Left ventricle myocardium superior (tissue), 1 donor: ENCODE measurements at regions not wholly inside any gene's neighbourhood (a gene's known extent, or its start where the extent isn't known, plus 50 kb on each side); places are given as distances from the start of the nearest gene placed in this dataset.
"Not testable (repeated sequence)": the region's sequence is repeated elsewhere in the genome, so short reads cannot be mapped to it uniquely, and the experiment has no call there.

Source experiments
- ATAC-seq: fragments of 200-7000 bp; cut with Tn5 transposase; one replicate; pipeline ENCODE4 v1.9.1; 2020; ENCODE audit warnings: mild to moderate bottlenecking, moderate library complexity
- DNase-seq: peaks from one replicate; pipeline ENCODE4 v3.0.0-alpha.2; 2020
- intact Hi-C: fragments of 100-400 bp; cut with micrococcal nuclease; formaldehyde crosslinking; loops from one replicate; pipeline ENCODE4 v1.11.0; 2022
- donor health status: DM: no; HTN: yes; CAD: no; lungs with severe emphysema.

GRCh38 chr12:17283563-17283962 is 677.6 kb upstream of the LMO3 start:
- ATAC-seq (no peak), DNase-seq (no peak)
- intact Hi-C loops, result no loop called here

- ATAC-seq, intact Hi-C loops: not testable (repeated sequence)
These were observed 676.2 kb upstream of the LMO3 start for GRCh38 chr12:17282169-17282568.

GRCh38 chr12:17278946-17279345 is 673.0 kb upstream of the LMO3 start:
- DNase-seq, result no peak
- no peak for ATAC-seq
- intact Hi-C loops, result no loop called here

More at GRCh38 chr12:17282169-17282568, 676.2 kb upstream of the LMO3 start:
- not testable (repeated sequence) for DNase-seq

- no peak for ATAC-seq
- no peak for DNase-seq
- intact Hi-C loops, result no loop called here
These were observed 670.2 kb upstream of the LMO3 start for GRCh38 chr12:17276196-17276595.

GRCh38 chr12:17266856-17267255 is 660.9 kb upstream of the LMO3 start:
- ATAC-seq, result no peak
- DNase-seq, result no peak

GRCh38 chr12:17264603-17265002 is 658.6 kb upstream of the LMO3 start:
- intact Hi-C loops, result no loop called here
- no peak for ATAC-seq
- DNase-seq, result no peak

More at GRCh38 chr12:17266856-17267255, 660.9 kb upstream of the LMO3 start:
- intact Hi-C loops, result no loop called here

- ATAC-seq (no peak), DNase-seq (no peak)
- intact Hi-C loops, result no loop called here
These were observed 633.9 kb upstream of the LMO3 start for GRCh38 chr12:17239874-17240273.

GRCh38 chr12:17235996-17236395 is 630.0 kb upstream of the LMO3 start:
- DNase-seq (no peak), ATAC-seq (no peak)
- intact Hi-C loops, result no loop called here

- intact Hi-C loops, result no loop called here
- DNase-seq, result no peak
- ATAC-seq, result no peak
These were observed 610.0 kb upstream of the LMO3 start for GRCh38 chr12:17215759-17216570.

GRCh38 chr12:17214929-17215328 is 609.0 kb upstream of the LMO3 start:
- intact Hi-C loops, result no loop called here
- ATAC-seq (no peak), DNase-seq (no peak)

GRCh38 chr12:17206553-17206952 is 600.6 kb upstream of the LMO3 start:
- ATAC-seq (no peak), DNase-seq (no peak)
- intact Hi-C loops, result no loop called here

GRCh38 chr12:17204289-17205054 is 598.5 kb upstream of the LMO3 start:
- intact Hi-C loops, result no loop called here
- ATAC-seq (no peak), DNase-seq (peak; percentile 19)

GRCh38 chr12:17203497-17203896 is 597.5 kb upstream of the LMO3 start:
- ATAC-seq, result no peak

GRCh38 chr12:17197971-17198370 is 592.0 kb upstream of the LMO3 start:
- DNase-seq (no peak), ATAC-seq (no peak)
- intact Hi-C loops, result no loop called here

More at GRCh38 chr12:17203497-17203896, 597.5 kb upstream of the LMO3 start:
- intact Hi-C loops, result no loop called here
- no peak for DNase-seq

GRCh38 chr12:17192721-17193120 is 586.8 kb upstream of the LMO3 start:
- no peak for ATAC-seq
- DNase-seq, result no peak
- intact Hi-C loops, result no loop called here

GRCh38 chr12:17169726-17170471 is 563.9 kb upstream of the LMO3 start:
- DNase-seq (no peak), ATAC-seq (no peak)
- intact Hi-C loops, result no loop called here

GRCh38 chr12:17159506-17160300 is 553.7 kb upstream of the LMO3 start:
- DNase-seq (no peak), ATAC-seq (no peak)
- intact Hi-C loops, result no loop called here

GRCh38 chr12:17158201-17158600 is 552.2 kb upstream of the LMO3 start:
- no peak for ATAC-seq
- no peak for DNase-seq
- intact Hi-C loops, result no loop called here

- intact Hi-C loops, result no loop called here
These were observed 546.0 kb upstream of the LMO3 start for GRCh38 chr12:17151917-17152316.

More at GRCh38 chr12:17151917-17152316, 546.0 kb upstream of the LMO3 start:
- ATAC-seq (no peak), DNase-seq (no peak)
